GM12864 (cell line): ENCODE measurements at regions not wholly inside any gene's neighbourhood (a gene's known extent, or its start where the extent isn't known, plus 50 kb on each side); places are given as distances from the start of the nearest gene placed in this dataset.

Experiments used
- DNase-seq: peaks from one replicate; pipeline ENCODE4 v3.0.0-alpha.2; 2011; ENCODE audit warnings: low read depth
- H3K4me3 ChIP-seq: 2 replicates; pipeline ENCODE4 v1.5.1; 2011; ENCODE audit warnings: mild to moderate bottlenecking, low read depth, low read length, control low read depth
- CTCF ChIP-seq: IDR thresholded peaks from 2 replicates; pipeline ENCODE4 v1.5.1; 2011; ENCODE audit warnings: low read depth, mild to moderate bottlenecking, moderate library complexity, low read length, control low read depth, inconsistent platforms; ENCODE audit errors: missing control alignments

- no peak for TF ChIP-seq CTCF
- no peak for DNase-seq
- H3K4me3 ChIP-seq, result no peak overlapping the region
Measured at GRCh38 chr2:53095664-53096063, 671.9 kb upstream of the CHAC2 start.

GRCh38 chr2:53095227-53095626 is 672.4 kb upstream of the CHAC2 start:
- H3K4me3 ChIP-seq, result no peak overlapping the region
- no peak for DNase-seq
- no peak for TF ChIP-seq CTCF

- DNase-seq, result no peak
- no peak for TF ChIP-seq CTCF
- no peak overlapping the region for H3K4me3 ChIP-seq
Measured at GRCh38 chr2:53093355-53093754, 674.2 kb upstream of the CHAC2 start.

GRCh38 chr2:53091183-53091582 is 676.4 kb upstream of the CHAC2 start:
- TF ChIP-seq CTCF, result no peak
- no peak for DNase-seq
- H3K4me3 ChIP-seq, result no peak overlapping the region

- no peak for DNase-seq
- H3K4me3 ChIP-seq, result no peak overlapping the region
- TF ChIP-seq CTCF, result no peak
Measured at GRCh38 chr2:53087874-53088461, 679.6 kb upstream of the CHAC2 start.

GRCh38 chr2:53087262-53087873 is 680.2 kb upstream of the CHAC2 start:
- no peak overlapping the region for H3K4me3 ChIP-seq
- no peak for DNase-seq

More at GRCh38 chr2:53087262-53087873, 680.2 kb upstream of the CHAC2 start:
- no peak for TF ChIP-seq CTCF
